ENCODE measurements at regions not wholly inside any gene's neighbourhood (a gene's known extent, or its start where the extent isn't known, plus 50 kb on each side); places are given as distances from the start of the nearest gene placed in this dataset.

DNA sequence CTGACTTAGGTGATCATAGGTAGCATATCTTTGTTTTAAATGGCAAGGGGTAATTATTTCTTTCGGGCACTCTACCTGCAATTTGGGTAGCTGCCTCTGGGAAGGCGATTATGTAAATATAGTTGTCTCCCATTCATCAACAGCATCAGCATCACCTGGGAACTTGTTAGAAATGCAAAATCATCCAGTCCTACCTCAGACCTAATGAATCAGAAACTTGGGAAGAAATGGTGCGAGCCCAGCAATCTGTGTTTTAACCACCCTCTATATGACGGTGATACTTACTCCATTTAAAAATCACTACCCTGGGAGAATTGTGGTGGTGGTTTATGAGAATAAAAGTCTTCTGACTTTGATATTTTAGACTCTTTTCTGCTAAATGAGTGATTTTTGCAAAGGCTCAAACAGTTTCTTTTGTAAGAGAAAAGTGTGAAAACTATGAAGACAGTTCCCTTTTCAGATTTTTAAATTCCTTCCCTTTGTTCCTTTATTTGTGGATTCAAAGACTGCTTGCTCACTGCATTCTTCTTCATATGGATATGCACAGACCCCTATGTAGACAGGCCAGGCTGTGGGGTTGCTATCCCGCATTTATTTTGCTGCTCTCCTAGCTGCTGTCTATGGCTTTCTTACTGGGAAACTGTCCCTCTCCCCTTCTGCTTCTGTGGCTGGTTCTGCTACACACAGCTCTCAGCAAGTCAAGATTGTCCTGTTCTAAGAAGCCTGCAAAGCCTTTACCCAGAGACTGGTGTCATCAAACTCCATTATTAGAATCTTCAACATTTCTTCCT is 365.3 kb downstream of the RNF144B start:
- TF ChIP-seq EZH2 (IDR thresholded peaks at IDR 0.05) (no peak), RAD21 (IDR thresholded peaks at IDR 0.05; ENCODE audit: low read depth) (no peak), POLR2AphosphoS5 (IDR thresholded peaks at IDR 0.05; ENCODE audit: low read depth, low read length) (no peak), EGR1 (IDR thresholded peaks at IDR 0.05; ENCODE audit: low read depth) (no peak)
- TF ChIP-seq, protein P1, sequence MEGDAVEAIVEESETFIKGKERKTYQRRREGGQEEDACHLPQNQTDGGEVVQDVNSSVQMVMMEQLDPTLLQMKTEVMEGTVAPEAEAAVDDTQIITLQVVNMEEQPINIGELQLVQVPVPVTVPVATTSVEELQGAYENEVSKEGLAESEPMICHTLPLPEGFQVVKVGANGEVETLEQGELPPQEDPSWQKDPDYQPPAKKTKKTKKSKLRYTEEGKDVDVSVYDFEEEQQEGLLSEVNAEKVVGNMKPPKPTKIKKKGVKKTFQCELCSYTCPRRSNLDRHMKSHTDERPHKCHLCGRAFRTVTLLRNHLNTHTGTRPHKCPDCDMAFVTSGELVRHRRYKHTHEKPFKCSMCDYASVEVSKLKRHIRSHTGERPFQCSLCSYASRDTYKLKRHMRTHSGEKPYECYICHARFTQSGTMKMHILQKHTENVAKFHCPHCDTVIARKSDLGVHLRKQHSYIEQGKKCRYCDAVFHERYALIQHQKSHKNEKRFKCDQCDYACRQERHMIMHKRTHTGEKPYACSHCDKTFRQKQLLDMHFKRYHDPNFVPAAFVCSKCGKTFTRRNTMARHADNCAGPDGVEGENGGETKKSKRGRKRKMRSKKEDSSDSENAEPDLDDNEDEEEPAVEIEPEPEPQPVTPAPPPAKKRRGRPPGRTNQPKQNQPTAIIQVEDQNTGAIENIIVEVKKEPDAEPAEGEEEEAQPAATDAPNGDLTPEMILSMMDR (IDR thresholded peaks at IDR 0.05 in 2 of 3, conservative IDR thresholded peaks at IDR 0.05 in 1 of 3; ENCODE audit: borderline replicate concordance in 1 of 3, insufficient read depth in 1 of 3, low read depth in 2 of 3, low read length in 2 of 3) = no peak
